ENCODE measurements at regions not wholly inside any gene's neighbourhood (a gene's known extent, or its start where the extent isn't known, plus 50 kb on each side); places are given as distances from the start of the nearest gene placed in this dataset.

GRCh38 chr1:229098903-229099578, 171.9 kb upstream of the RAB4A start:
- Histone ChIP-seq H3K27ac (peak overlapping the region; percentile 6 to 75 (median 75)), H3K9me3 (no peaks in the 10 kb centered on the region), H3K4me1 (peaks cover 0 to 35% (median 17%) of the 10 kb centered on the region in 4 donors), H3K36me3 (no peaks in the 10 kb centered on the region), H3K27me3 (no peaks in the 10 kb centered on the region), H3K4me3 (no peak overlapping the region)
- DNase-seq (peak; percentile 71 to 89 (median 85)), ATAC-seq (peak; percentile 94 to 97 (median 96))
- TF ChIP-seq CTCF (IDR thresholded peaks at IDR 0.05): no peak
- TF ChIP-seq POLR2A (IDR thresholded peaks at IDR 0.05): no peak
- WGBS (ENCODE audit: insufficient coverage, low coverage, low lambda C conversion rate, missing lambda C conversion rate): 28% methylated on average over 8 of the region's 8 CpGs
- intact Hi-C loops (cut with DNase I): no loop called here

GRCh38 chr1:229101011-229101871, 169.7 kb upstream of the RAB4A start:
- intact Hi-C loops (cut with DNase I): no loop called here
- TF ChIP-seq CTCF (IDR thresholded peaks at IDR 0.05) (no peak), POLR2A (IDR thresholded peaks at IDR 0.05) (no peak)
- Histone ChIP-seq H3K4me3 (no peak overlapping the region), H3K36me3 (no peaks in the 10 kb centered on the region), H3K27ac (no peak overlapping the region), H3K27me3 (no peaks in the 10 kb centered on the region), H3K9me3 (no peaks in the 10 kb centered on the region), H3K4me1 (peaks cover 0 to 57% (median 27%) of the 10 kb centered on the region in 4 donors)
- 86% methylated on average over 8 of the region's 10 CpGs for WGBS (ENCODE audit: insufficient coverage, low coverage, low lambda C conversion rate, missing lambda C conversion rate)
- peak in 1 of 3 donors; percentile 4 for DNase-seq
- ATAC-seq: no peak

- H3K36me3 ChIP-seq: no peaks in the 10 kb centered on the region
- DNase-seq (peak in 1 of 3 donors; percentile 67), ATAC-seq (peak; percentile 24 to 54 (median 27))
- no peak overlapping the region for H3K4me3 ChIP-seq
- intact Hi-C loops (cut with DNase I): no loop called here
- no peaks in the 10 kb centered on the region for H3K27me3 ChIP-seq
- H3K4me1 ChIP-seq: peaks cover 0 to 70% (median 31%) of the 10 kb centered on the region in 4 donors
- WGBS (ENCODE audit: insufficient coverage, low coverage, low lambda C conversion rate, missing lambda C conversion rate): no CpG with 5 or more reads among the region's 2 CpGs
- TF ChIP-seq CTCF (IDR thresholded peaks at IDR 0.05) (peak in 3 of 4 donors; percentile 7 to 30 (median 28)), POLR2A (IDR thresholded peaks at IDR 0.05) (no peak)
- H3K9me3 ChIP-seq: no peaks in the 10 kb centered on the region
- H3K27ac ChIP-seq: peak overlapping the region in 2 of 3 donors; percentile 57 to 68
Measured at GRCh38 chr1:229102741-229103391, 168.0 kb upstream of the RAB4A start.

- no peak overlapping the region for H3K4me3 ChIP-seq
- peaks cover 3 to 71% (median 33%) of the 10 kb centered on the region in 4 donors for H3K4me1 ChIP-seq
- H3K9me3 ChIP-seq: no peaks in the 10 kb centered on the region
- 56% methylated on average over 2 of the region's 2 CpGs for WGBS (ENCODE audit: insufficient coverage, low coverage, low lambda C conversion rate, missing lambda C conversion rate)
- H3K27ac ChIP-seq: peak overlapping the region in 2 of 3 donors; percentile 57 to 74
- no peaks in the 10 kb centered on the region for H3K36me3 ChIP-seq
- DNase-seq (peak in 1 of 3 donors; percentile 28), ATAC-seq (no peak)
- intact Hi-C loops (cut with DNase I): no loop called here
- TF ChIP-seq CTCF (IDR thresholded peaks at IDR 0.05): no peak
- no peak for TF ChIP-seq POLR2A (IDR thresholded peaks at IDR 0.05)
- H3K27me3 ChIP-seq: no peaks in the 10 kb centered on the region
Measured at GRCh38 chr1:229104654-229105053, 166.3 kb upstream of the RAB4A start.

Measured in right lobe of liver (tissue), 6 donors.